HepG2 (cell line): ENCODE measurements at regions not wholly inside any gene's neighbourhood (a gene's known extent, or its start where the extent isn't known, plus 50 kb on each side); places are given as distances from the start of the nearest gene placed in this dataset.

Source experiments
- ATAC-seq: fragments of 200-7000 bp; cut with Tn5 transposase; 3 replicates; pipeline ENCODE4 v1.9.1; 2020; ENCODE audit warnings: mild to moderate bottlenecking, moderate library complexity
- BruUV-seq: library from RNA; stranded (reverse); fragments of 400-500 nt; replicated peaks from 2 replicates; lab custom pipeline; 2021; lab: Mats Ljungman, UMichigan
- CTCF ChIA-PET: fragments of 300-600 bp; formaldehyde crosslinking; extraction: SDS; loops from one replicate; lab custom pipeline; 2021; ENCODE audit warnings: low total read pairs, inconsistent platforms, low intra/inter-chr PET ratio; lab: Yijun Ruan, JAX
- POLR2A ChIA-PET: fragments of 350-600 bp; sonication (Branson Sonifier 250); formaldehyde crosslinking; loops from one replicate; lab custom pipeline; 2020; ENCODE audit warnings: antibody characterized with exemption, inconsistent platforms; lab: Yijun Ruan, JAX
- DNase-seq: peaks from one replicate; pipeline ENCODE4 v3.0.0-alpha.2; 2015; ENCODE audit warnings: low spot score
- FAIRE-seq: peaks from 3 replicates; lab custom pipeline; 2011; peaks lifted over from hg19 to GRCh38; lab: Jason Lieb, UNC
- H2AFZ ChIP-seq: one replicate; pipeline ENCODE4 v1.6.1; 2011; ENCODE audit warnings: low read length, inconsistent platforms
- H3K27ac ChIP-seq: fragments of 300-600 bp; 3 replicates; pipeline ENCODE4 v1.8.0; 2011; ENCODE audit warnings: mixed run types, mild to moderate bottlenecking, mixed read lengths, low read length, inconsistent platforms; ENCODE audit not compliant: insufficient read depth; ENCODE audit errors: extremely low read length
- H3K27me3 ChIP-seq, 2 experiments: fragments of 200-600 bp in 1 of 2; 2 replicates in 1 of 2; 3 replicates in 1 of 2; pipeline versions ENCODE4 v1.6.0 to v1.8.0; 2011; ENCODE audit warnings: low read length in 2 of 2, mild to moderate bottlenecking in 2 of 2, moderate library complexity in 2 of 2, inconsistent platforms in 1 of 2; ENCODE audit not compliant: insufficient read depth in 2 of 2, control insufficient read depth in 1 of 2
- H3K36me3 ChIP-seq, 2 experiments: fragments of 200-600 bp in 1 of 2; replicated peaks in 1 of 2; 2 replicates in 1 of 2; 3 replicates in 1 of 2; pipeline versions ENCODE4 v1.5.1 to v1.8.0; 2011; ENCODE audit warnings: low read length in 2 of 2, inconsistent platforms in 1 of 2; ENCODE audit not compliant: insufficient read depth in 2 of 2, control insufficient read depth in 1 of 2
- H3K4me1 ChIP-seq: 2 replicates; pipeline ENCODE4 v1.5.1; 2012; ENCODE audit warnings: low read length, inconsistent platforms; ENCODE audit not compliant: insufficient read depth
- H3K4me2 ChIP-seq: 2 replicates; pipeline ENCODE4 v1.6.0; 2011; ENCODE audit warnings: low read depth, low read length, inconsistent platforms
- H3K4me3 ChIP-seq, 3 experiments: fragments of 200-600 bp in 1 of 3; sonication (generic), shearing (Covaris generic) in 1 of 3; replicated peaks in 1 of 3; 2 replicates each; pipeline ENCODE4 v1.5.1; 2011 to 2016; ENCODE audit warnings: low read length in 3 of 3, inconsistent platforms in 2 of 3, low read depth in 2 of 3, mild to moderate bottlenecking in 2 of 3, control low read depth in 1 of 3, mixed read lengths in 1 of 3; ENCODE audit not compliant: insufficient read depth in 1 of 3
- H3K79me2 ChIP-seq: one replicate; pipeline ENCODE4 v1.6.1; 2011; ENCODE audit warnings: low read length, inconsistent platforms; ENCODE audit not compliant: insufficient read depth
- H3K9ac ChIP-seq: 2 replicates; pipeline ENCODE4 v1.6.0; 2011; ENCODE audit warnings: mild to moderate bottlenecking, low read depth, low read length, inconsistent platforms; ENCODE audit not compliant: insufficient read depth
- H3K9me3 ChIP-seq: 2 replicates; pipeline ENCODE4 v1.5.1; 2012; ENCODE audit warnings: mild to moderate bottlenecking, low read length
- H4K20me1 ChIP-seq: 2 replicates; pipeline ENCODE4 v1.6.0; 2011; ENCODE audit warnings: inconsistent platforms, mild to moderate bottlenecking, low read length, moderate library complexity; ENCODE audit not compliant: insufficient read depth
- FOSL1 ChIP-seq: sonication (generic); formaldehyde crosslinking; IDR thresholded peaks from 2 replicates; pipeline ENCODE4 v1.9.0; 2021; ENCODE audit warnings: missing genetic modification reagents, borderline replicate concordance
- JDP2 ChIP-seq: sonication (generic); formaldehyde crosslinking; IDR thresholded peaks from 2 replicates; pipeline ENCODE4 v1.8.1; 2022; ENCODE audit warnings: missing genetic modification reagents, borderline replicate concordance
- KDM5A ChIP-seq: fragments of 200-600 bp; sonication (generic); IDR thresholded peaks from 2 replicates; pipeline ENCODE4 v1.7.0; 2018; ENCODE audit warnings: antibody characterized with exemption, mild to moderate bottlenecking, low read length, borderline replicate concordance
- MTA1 ChIP-seq: sonication (generic); formaldehyde crosslinking; IDR thresholded peaks from 2 replicates; pipeline ENCODE4 v1.4.0; 2020; ENCODE audit warnings: missing genetic modification reagents, mild to moderate bottlenecking, borderline replicate concordance
- NCOA5 ChIP-seq: sonication (generic); formaldehyde crosslinking; IDR thresholded peaks from 2 replicates; pipeline ENCODE4 v1.4.0; 2020; ENCODE audit warnings: missing genetic modification reagents
- NONO ChIP-seq, 2 experiments: fragments of 450-650 bp in 1 of 2; sonication (generic) in 1 of 2; formaldehyde crosslinking in 1 of 2; IDR thresholded peaks in 1 of 2; conservative IDR thresholded peaks in 1 of 2; 2 replicates each; pipeline versions ENCODE4 v1.6.1 to v1.8.0; 2017 to 2022; ENCODE audit warnings: mild to moderate bottlenecking in 1 of 2, missing genetic modification reagents in 1 of 2, moderate library complexity in 1 of 2
- PHF20 ChIP-seq: sonication (generic); formaldehyde crosslinking; IDR thresholded peaks from 2 replicates; pipeline ENCODE4 v1.5.0; 2020; ENCODE audit warnings: mild to moderate bottlenecking, missing genetic modification reagents
- TP53 ChIP-seq: sonication (generic); formaldehyde crosslinking; conservative IDR thresholded peaks from 2 replicates; pipeline ENCODE4 v1.4.0; 2020; ENCODE audit warnings: missing genetic modification reagents
- ZNF101 ChIP-seq: sonication (generic); formaldehyde crosslinking; IDR thresholded peaks from 2 replicates; pipeline ENCODE4 v1.4.0; 2020; ENCODE audit warnings: mild to moderate bottlenecking, low read depth, missing genetic modification reagents, borderline replicate concordance
- ZNF724P ChIP-seq: sonication (generic); formaldehyde crosslinking; IDR thresholded peaks from 2 replicates; pipeline ENCODE4 v1.8.0; 2022; ENCODE audit warnings: missing genetic modification reagents, borderline replicate concordance
- WGBS: methylation state at CpG from one replicate; pipeline ENCODE4 v1.1.6; 2017; ENCODE audit warnings: low lambda C conversion rate; 5-methylcytosine and 5-hydroxymethylcytosine counted together
- in situ Hi-C: cut with HindIII; loops from 2 replicates; pipeline ENCODE4 v1.10.0; 2017; ENCODE audit warnings: low pct_unique_long_range_greater_than_20kb; ENCODE audit not compliant: extremely low pct_ligation_motif_present
- intact Hi-C: fragments of 100-400 bp; cut with micrococcal nuclease; formaldehyde crosslinking; loops from one replicate; pipeline ENCODE4 v1.10.0; 2022; ENCODE audit not compliant: unreplicated experiment
- TF ChIP-seq, protein P1 (sequence below): sonication (generic); formaldehyde crosslinking; IDR thresholded peaks from 2 replicates; pipeline ENCODE4 v1.4.0; 2020; ENCODE audit warnings: mild to moderate bottlenecking, missing genetic modification reagents
- TF ChIP-seq, protein P2 (sequence below): IDR thresholded peaks from 2 replicates; pipeline ENCODE4 v1.6.1; 2012; ENCODE audit warnings: low read length, improper control_type of control experiment

DNA sequence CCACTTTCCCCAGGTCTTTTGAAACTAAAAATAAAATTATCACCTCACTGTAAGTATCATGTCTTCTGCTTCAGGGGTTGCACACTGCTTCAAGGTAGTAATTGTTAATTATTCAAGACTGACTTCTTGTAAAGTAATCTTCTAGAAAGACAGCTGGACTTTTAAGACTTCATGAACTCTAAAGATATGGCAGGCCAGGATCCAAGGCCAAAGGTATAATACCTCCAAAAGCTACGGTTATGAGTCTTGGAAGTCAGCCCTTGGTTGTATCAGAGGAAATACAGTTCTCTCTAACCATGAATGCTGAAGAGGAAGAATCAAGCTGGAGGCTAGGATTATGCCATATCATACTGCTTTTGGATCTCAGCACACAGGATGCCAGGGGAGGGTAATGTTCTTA lies 1346.8 kb upstream of the GJE1 start (continued):
- no peak for TF ChIP-seq JDP2 (CRISPR knock-in tag)
- no peak for TF ChIP-seq PHF20 (CRISPR knock-in tag)
- no peak for TF ChIP-seq NONO (IDR thresholded peaks at IDR 0.05)
- no peak for TF ChIP-seq NONO (CRISPR knock-in tag; conservative IDR thresholded peaks at IDR 0.05)

- in situ Hi-C loops, result no loop called here
- WGBS, result 71% methylated on average over 2 of the region's 2 CpGs
- TF ChIP-seq MTA1 (no peak), ZNF724P (CRISPR knock-in tag) (no peak), ZNF101 (no peak), FOSL1 (CRISPR knock-in tag) (no peak), NCOA5 (CRISPR knock-in tag) (no peak), TP53 (no peak), KDM5A (no peak)
- TF ChIP-seq, protein P1, sequence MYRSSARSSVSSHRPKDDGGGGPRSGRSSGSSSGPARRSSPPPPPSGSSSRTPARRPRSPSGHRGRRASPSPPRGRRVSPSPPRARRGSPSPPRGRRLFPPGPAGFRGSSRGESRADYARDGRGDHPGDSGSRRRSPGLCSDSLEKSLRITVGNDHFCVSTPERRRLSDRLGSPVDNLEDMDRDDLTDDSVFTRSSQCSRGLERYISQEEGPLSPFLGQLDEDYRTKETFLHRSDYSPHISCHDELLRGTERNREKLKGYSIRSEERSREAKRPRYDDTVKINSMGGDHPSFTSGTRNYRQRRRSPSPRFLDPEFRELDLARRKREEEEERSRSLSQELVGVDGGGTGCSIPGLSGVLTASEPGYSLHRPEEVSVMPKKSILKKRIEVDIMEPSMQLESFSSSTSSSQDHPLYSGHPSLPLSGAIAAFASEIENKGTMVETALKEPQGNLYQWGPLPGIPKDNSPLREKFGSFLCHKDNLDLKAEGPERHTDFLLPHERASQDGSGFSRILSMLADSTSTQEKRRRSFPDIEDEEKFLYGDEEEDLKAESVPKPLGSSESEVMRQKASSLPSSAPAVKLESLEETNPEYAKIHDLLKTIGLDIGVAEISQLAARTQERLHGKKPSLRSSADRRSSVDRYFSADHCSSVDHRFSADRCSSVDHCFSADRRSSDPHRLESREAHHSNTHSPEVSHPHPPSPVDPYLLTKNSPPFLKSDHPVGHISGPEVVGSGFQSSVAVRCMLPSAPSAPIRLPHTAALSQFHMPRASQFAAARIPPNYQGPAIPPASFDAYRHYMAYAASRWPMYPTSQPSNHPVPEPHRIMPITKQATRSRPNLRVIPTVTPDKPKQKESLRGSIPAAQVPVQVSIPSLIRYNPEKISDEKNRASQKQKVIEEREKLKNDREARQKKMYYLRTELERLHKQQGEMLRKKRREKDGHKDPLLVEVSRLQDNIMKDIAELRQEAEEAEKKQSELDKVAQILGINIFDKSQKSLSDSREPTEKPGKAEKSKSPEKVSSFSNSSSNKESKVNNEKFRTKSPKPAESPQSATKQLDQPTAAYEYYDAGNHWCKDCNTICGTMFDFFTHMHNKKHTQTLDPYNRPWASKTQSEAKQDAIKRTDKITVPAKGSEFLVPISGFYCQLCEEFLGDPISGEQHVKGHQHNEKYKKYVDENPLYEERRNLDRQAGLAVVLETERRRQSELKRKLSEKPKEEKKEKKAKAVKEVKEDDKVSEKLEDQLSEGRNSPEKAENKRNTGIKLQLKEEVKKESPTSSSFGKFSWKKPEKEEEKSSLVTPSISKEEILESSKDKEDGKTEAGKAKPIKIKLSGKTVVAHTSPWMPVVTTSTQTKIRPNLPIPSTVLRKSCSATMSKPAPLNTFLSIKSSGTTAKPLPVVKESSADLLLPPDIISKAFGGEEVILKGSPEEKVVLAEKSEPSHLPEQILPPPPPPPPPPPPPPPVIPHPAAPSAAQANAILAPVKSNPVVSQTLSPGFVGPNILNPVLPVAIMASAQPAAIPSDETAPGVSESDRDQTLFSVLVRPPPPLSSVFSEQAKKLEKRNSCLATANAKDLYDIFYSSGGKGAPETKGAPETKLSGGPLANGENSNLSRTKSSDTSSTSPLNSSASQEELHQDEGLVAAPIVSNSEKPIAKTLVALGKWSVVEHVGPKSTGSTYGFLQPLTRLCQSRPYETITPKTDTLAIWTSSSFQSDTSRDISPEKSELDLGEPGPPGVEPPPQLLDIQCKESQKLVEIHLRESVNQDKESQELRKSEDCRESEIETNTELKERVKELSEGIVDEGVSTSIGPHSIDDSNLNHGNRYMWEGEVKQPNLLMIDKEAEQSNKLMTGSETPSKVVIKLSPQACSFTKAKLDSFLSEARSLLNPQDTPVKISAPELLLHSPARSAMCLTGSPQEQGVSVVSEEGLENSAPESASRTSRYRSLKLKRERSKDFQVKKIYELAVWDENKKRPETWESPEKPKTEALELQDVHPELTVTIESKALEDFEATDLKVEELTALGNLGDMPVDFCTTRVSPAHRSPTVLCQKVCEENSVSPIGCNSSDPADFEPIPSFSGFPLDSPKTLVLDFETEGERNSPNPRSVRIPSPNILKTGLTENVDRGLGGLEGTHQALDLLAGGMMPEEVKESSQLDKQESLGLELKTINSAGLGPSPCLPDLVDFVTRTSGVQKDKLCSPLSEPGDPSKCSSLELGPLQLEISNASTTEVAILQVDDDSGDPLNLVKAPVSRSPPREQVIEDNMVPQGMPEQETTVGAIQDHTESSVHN (CRISPR knock-in tag), result no peak
- TF ChIP-seq, protein P2, sequence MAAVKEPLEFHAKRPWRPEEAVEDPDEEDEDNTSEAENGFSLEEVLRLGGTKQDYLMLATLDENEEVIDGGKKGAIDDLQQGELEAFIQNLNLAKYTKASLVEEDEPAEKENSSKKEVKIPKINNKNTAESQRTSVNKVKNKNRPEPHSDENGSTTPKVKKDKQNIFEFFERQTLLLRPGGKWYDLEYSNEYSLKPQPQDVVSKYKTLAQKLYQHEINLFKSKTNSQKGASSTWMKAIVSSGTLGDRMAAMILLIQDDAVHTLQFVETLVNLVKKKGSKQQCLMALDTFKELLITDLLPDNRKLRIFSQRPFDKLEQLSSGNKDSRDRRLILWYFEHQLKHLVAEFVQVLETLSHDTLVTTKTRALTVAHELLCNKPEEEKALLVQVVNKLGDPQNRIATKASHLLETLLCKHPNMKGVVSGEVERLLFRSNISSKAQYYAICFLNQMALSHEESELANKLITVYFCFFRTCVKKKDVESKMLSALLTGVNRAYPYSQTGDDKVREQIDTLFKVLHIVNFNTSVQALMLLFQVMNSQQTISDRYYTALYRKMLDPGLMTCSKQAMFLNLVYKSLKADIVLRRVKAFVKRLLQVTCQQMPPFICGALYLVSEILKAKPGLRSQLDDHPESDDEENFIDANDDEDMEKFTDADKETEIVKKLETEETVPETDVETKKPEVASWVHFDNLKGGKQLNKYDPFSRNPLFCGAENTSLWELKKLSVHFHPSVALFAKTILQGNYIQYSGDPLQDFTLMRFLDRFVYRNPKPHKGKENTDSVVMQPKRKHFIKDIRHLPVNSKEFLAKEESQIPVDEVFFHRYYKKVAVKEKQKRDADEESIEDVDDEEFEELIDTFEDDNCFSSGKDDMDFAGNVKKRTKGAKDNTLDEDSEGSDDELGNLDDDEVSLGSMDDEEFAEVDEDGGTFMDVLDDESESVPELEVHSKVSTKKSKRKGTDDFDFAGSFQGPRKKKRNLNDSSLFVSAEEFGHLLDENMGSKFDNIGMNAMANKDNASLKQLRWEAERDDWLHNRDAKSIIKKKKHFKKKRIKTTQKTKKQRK, result no peak
These were observed 1348.2 kb upstream of the GJE1 start for GRCh38 chr6:140784573-140784972.

More at GRCh38 chr6:140784573-140784972, 1348.2 kb upstream of the GJE1 start:
- Histone ChIP-seq H3K27me3 (no peaks in the 10 kb centered on the region), H3K27ac (no peak overlapping the region), H4K20me1 (no peaks in the 10 kb centered on the region), H3K36me3 (no peaks in the 10 kb centered on the region), H3K79me2 (no peaks in the 10 kb centered on the region), H2AFZ (no peak overlapping the region), H3K9me3 (no peaks in the 10 kb centered on the region), H3K4me2 (no peak overlapping the region), H3K4me3 (no peak overlapping the region), H3K4me1 (no peaks in the 10 kb centered on the region), H3K9ac (no peak overlapping the region)
- intact Hi-C loops, result no loop called here
- BruUV-seq, result no TSS peak
- ChIA-PET CTCF (no interaction called here), POLR2A (no interaction called here)
- no peak for FAIRE-seq
- DNase-seq, result no peak
- ATAC-seq, result no peak
